Loucy (cell line): ENCODE measurements at regions not wholly inside any gene's neighbourhood (a gene's known extent, or its start where the extent isn't known, plus 50 kb on each side); places are given as distances from the start of the nearest gene placed in this dataset.
"Not testable (repeated sequence)": the region's sequence is repeated elsewhere in the genome, so short reads cannot be mapped to it uniquely, and the experiment has no call there.

Experiments used
- H2AFZ ChIP-seq: fragments of 200-600 bp; sonication (generic); 2 replicates; pipeline ENCODE4 v1.6.0; 2016; ENCODE audit warnings: antibody characterized with exemption, mild to moderate bottlenecking, low read length, moderate library complexity
- H3F3A ChIP-seq: fragments of 200-600 bp; 2 replicates; pipeline ENCODE4 v1.6.0; 2016; ENCODE audit warnings: antibody characterized with exemption, low read depth, mild to moderate bottlenecking
- H3K27me3 ChIP-seq: fragments of 200-600 bp; sonication (generic); 2 replicates; pipeline ENCODE4 v1.6.1; 2014; ENCODE audit warnings: low read length, mild to moderate bottlenecking; ENCODE audit not compliant: insufficient read depth, poor library complexity, severe bottlenecking
- H3K36me3 ChIP-seq: fragments of 200-600 bp; sonication (generic); 2 replicates; pipeline ENCODE4 v1.6.1; 2016; ENCODE audit warnings: low read length; ENCODE audit not compliant: insufficient read depth
- H3K4me1 ChIP-seq: fragments of 200-600 bp; sonication (generic); 2 replicates; pipeline ENCODE4 v1.5.1; 2014; ENCODE audit warnings: low read length, mild to moderate bottlenecking; ENCODE audit not compliant: insufficient read depth, poor library complexity, severe bottlenecking
- H3K4me2 ChIP-seq: fragments of 200-600 bp; sonication (generic); 2 replicates; pipeline ENCODE4 v1.6.0; 2014; ENCODE audit warnings: antibody characterized with exemption, low read length, low read depth, mild to moderate bottlenecking; ENCODE audit not compliant: poor library complexity, severe bottlenecking
- H3K4me3 ChIP-seq: fragments of 200-600 bp; sonication (generic); 2 replicates; pipeline ENCODE4 v1.5.1; 2014; ENCODE audit warnings: low read length, mild to moderate bottlenecking, mixed read lengths; ENCODE audit not compliant: poor library complexity, severe bottlenecking
- H3K79me2 ChIP-seq: fragments of 200-600 bp; sonication (generic); 2 replicates; pipeline ENCODE4 v1.6.1; 2014; ENCODE audit warnings: low read length; ENCODE audit not compliant: insufficient read depth
- H3K9ac ChIP-seq: fragments of 200-600 bp; sonication (generic); 2 replicates; pipeline ENCODE4 v1.6.0; 2014; ENCODE audit warnings: mild to moderate bottlenecking, low read depth, low read length, moderate library complexity; ENCODE audit not compliant: poor library complexity, severe bottlenecking
- H3K9me2 ChIP-seq: fragments of 200-600 bp; sonication (generic); replicated peaks from 2 replicates; pipeline ENCODE4 v1.6.1; 2016; ENCODE audit warnings: low read depth, low read length, mixed read lengths
- H3K9me3 ChIP-seq: fragments of 200-600 bp; sonication (generic); 2 replicates; pipeline ENCODE4 v1.6.1; 2014; ENCODE audit warnings: mild to moderate bottlenecking, antibody characterized with exemption, low read length, low read depth; ENCODE audit not compliant: insufficient read depth
- H4K20me1 ChIP-seq: fragments of 200-600 bp; sonication (generic); 2 replicates; pipeline ENCODE4 v1.6.0; 2014; ENCODE audit warnings: antibody characterized with exemption, low read length, mild to moderate bottlenecking; ENCODE audit not compliant: insufficient read depth, poor library complexity, severe bottlenecking
- EZH2phosphoT487 ChIP-seq: fragments of 200-600 bp; IDR thresholded peaks from 2 replicates; pipeline ENCODE4 v1.6.1; 2018; ENCODE audit warnings: antibody characterized with exemption, mild to moderate bottlenecking, moderate library complexity, borderline replicate concordance
- TF ChIP-seq, protein P1 (sequence below): fragments of 200-600 bp; sonication (generic); conservative IDR thresholded peaks from 2 replicates; pipeline ENCODE4 v1.5.1; 2014; ENCODE audit warnings: mild to moderate bottlenecking, antibody characterized with exemption, low read length

DNA sequence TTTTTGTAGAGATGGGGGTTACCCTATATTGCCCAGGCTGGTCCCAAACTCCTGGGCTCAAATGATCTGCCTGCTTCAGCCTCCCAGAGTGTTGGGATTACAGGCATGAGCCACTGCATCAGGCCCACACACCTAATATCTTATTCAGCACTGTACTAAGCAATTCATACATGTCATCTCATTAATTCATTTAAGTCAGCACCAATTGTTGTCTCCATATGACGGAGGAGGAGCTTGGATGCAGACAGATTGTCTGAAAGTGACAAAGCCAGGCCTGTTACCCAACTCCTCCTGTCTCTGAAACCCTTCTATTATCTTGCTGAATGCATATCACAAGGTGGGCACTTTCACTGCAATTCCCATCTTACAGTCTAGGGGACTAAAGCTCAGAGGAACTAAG, 57.5 kb upstream of the ALX4 start:
- H3K4me3 ChIP-seq: no peak overlapping the region
- TF ChIP-seq, protein P1, sequence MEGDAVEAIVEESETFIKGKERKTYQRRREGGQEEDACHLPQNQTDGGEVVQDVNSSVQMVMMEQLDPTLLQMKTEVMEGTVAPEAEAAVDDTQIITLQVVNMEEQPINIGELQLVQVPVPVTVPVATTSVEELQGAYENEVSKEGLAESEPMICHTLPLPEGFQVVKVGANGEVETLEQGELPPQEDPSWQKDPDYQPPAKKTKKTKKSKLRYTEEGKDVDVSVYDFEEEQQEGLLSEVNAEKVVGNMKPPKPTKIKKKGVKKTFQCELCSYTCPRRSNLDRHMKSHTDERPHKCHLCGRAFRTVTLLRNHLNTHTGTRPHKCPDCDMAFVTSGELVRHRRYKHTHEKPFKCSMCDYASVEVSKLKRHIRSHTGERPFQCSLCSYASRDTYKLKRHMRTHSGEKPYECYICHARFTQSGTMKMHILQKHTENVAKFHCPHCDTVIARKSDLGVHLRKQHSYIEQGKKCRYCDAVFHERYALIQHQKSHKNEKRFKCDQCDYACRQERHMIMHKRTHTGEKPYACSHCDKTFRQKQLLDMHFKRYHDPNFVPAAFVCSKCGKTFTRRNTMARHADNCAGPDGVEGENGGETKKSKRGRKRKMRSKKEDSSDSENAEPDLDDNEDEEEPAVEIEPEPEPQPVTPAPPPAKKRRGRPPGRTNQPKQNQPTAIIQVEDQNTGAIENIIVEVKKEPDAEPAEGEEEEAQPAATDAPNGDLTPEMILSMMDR: no peak
- no peak for TF ChIP-seq EZH2phosphoT487
- no peaks in the 10 kb centered on the region for H3F3A ChIP-seq
- H3K9ac ChIP-seq: no peak overlapping the region
- H3K4me2 ChIP-seq: no peak overlapping the region
- H4K20me1 ChIP-seq: no peaks in the 10 kb centered on the region
- no peaks in the 10 kb centered on the region for H3K79me2 ChIP-seq
- H3K27me3 ChIP-seq: no peaks in the 10 kb centered on the region
- no peaks in the 10 kb centered on the region for H3K4me1 ChIP-seq
- H3K9me3 ChIP-seq: no peaks in the 10 kb centered on the region
- H2AFZ ChIP-seq: no peak overlapping the region
- no peaks in the 10 kb centered on the region for H3K9me2 ChIP-seq
- H3K36me3 ChIP-seq: no peaks in the 10 kb centered on the region

DNA sequence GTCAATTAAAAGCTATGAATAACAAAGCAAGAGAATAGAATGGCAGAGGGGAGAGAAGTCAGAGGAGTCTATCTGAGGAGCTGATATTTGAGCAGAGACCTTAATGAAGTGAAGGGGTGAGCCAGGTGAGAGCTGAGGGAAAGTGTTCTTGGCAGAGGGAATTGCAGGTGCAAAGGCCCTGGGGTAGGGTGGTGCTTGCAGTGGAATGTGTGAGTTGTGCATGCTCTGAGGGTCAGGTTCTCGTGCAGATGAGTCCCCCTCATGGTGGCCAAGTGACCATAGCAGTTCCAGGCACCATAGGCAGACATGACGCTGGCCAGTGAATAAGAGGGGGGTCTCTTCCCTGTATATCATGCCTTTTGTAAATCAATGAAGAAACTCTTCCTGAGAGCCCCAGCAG, 58.9 kb upstream of the ALX4 start:
- no peaks in the 10 kb centered on the region for H3F3A ChIP-seq
- H4K20me1 ChIP-seq: no peaks in the 10 kb centered on the region
- no peak overlapping the region for H3K4me3 ChIP-seq
- no peaks in the 10 kb centered on the region for H3K9me2 ChIP-seq
- no peak for TF ChIP-seq EZH2phosphoT487
- TF ChIP-seq, protein P1: no peak
- H3K9me3 ChIP-seq: no peaks in the 10 kb centered on the region
- no peaks in the 10 kb centered on the region for H3K27me3 ChIP-seq
- H3K79me2 ChIP-seq: no peaks in the 10 kb centered on the region
- H3K4me2 ChIP-seq: no peak overlapping the region
- no peaks in the 10 kb centered on the region for H3K36me3 ChIP-seq
- no peaks in the 10 kb centered on the region for H3K4me1 ChIP-seq
- no peak overlapping the region for H3K9ac ChIP-seq
- no peak overlapping the region for H2AFZ ChIP-seq

DNA sequence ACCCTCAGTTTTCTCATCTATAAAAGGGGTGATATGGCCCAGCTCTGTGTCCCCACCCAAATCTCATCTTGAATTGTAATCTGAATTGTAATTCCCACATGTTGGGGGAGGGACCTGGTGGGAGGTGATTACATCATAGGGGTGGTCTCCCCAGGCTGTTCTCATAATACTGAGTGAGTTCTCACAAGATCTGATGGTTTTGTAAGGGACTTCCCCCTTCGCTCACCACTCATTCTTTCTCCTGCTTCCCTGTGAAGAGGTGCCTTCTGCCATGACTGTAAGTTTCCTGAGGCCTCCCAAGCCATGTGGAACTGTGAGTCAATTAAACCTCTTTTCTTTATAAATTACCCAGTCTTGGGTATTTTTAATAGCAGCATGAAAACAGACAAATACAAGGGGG, 61.1 kb upstream of the ALX4 start:
- H3K36me3 ChIP-seq, H3K4me1 ChIP-seq, H3K4me2 ChIP-seq, H3K79me2 ChIP-seq, H3K27me3 ChIP-seq, H3K9ac ChIP-seq, H3F3A ChIP-seq, H4K20me1 ChIP-seq, H2AFZ ChIP-seq, H3K4me3 ChIP-seq, H3K9me2 ChIP-seq, H3K9me3 ChIP-seq: not testable (repeated sequence)

DNA sequence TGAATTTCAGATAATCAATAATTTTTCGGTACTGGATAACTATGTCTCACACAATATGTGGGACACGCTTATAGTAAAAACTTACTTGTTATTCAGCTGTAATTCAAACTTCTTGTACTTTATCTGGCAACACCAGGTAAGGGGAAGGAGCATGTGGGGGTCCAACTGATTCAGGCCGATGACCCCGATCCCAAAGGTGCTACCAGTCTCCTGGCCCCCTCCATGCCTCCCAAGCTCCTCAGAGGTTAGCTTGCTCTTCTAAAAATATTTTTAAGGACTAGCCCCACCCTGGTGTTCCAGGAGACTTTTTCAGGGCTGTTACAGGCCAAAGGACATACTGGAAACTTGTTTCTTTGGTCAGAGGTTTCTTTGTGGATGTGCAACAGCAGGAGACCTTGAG, 61.8 kb upstream of the ALX4 start:
- Histone ChIP-seq H4K20me1 (no peaks in the 10 kb centered on the region), H3F3A (no peaks in the 10 kb centered on the region), H3K9ac (no peak overlapping the region), H3K36me3 (no peaks in the 10 kb centered on the region), H3K4me3 (no peak overlapping the region), H3K9me2 (no peaks in the 10 kb centered on the region), H3K4me1 (no peaks in the 10 kb centered on the region), H3K4me2 (no peak overlapping the region), H3K79me2 (no peaks in the 10 kb centered on the region), H3K27me3 (no peaks in the 10 kb centered on the region), H2AFZ (no peak overlapping the region), H3K9me3 (no peaks in the 10 kb centered on the region)
- TF ChIP-seq, protein P1: no peak
- no peak for TF ChIP-seq EZH2phosphoT487
